Esophagus squamous epithelium (tissue), 5 donors: ENCODE measurements at regions not wholly inside any gene's neighbourhood (a gene's known extent, or its start where the extent isn't known, plus 50 kb on each side); places are given as distances from the start of the nearest gene placed in this dataset.

Source experiments
- DNase-seq: peaks from one replicate; lab custom pipeline; 2025; lab: John Stamatoyannopoulos, UW
- H3K27ac ChIP-seq, 4 donors: fragments of 200-600 bp; sonication (generic); one replicate each; pipeline ENCODE4 v1.5.1; 2016 to 2019; ENCODE audit warnings: mild to moderate bottlenecking in 1 of 4
- H3K27me3 ChIP-seq, 4 donors: fragments of 200-600 bp; sonication (generic); 1 replicate in 3 of 4; 2 replicates in 1 of 4; pipeline versions ENCODE4 v1.5.1 to v1.6.0; 2017 to 2021; ENCODE audit warnings: antibody characterized with exemption in 1 of 4
- H3K36me3 ChIP-seq, 3 donors: fragments of 200-600 bp; sonication (generic); one replicate each; pipeline ENCODE4 v1.5.1; 2016 to 2019
- H3K4me1 ChIP-seq, 3 donors: fragments of 200-600 bp; sonication (generic); one replicate each; pipeline ENCODE4 v1.5.1; 2017 to 2019
- H3K4me3 ChIP-seq, 4 donors: fragments of 200-600 bp; sonication (generic); 1 replicate in 3 of 4; 2 replicates in 1 of 4; pipeline ENCODE4 v1.5.1; 2016 to 2019; ENCODE audit warnings: mild to moderate bottlenecking in 2 of 4, moderate library complexity in 1 of 4
- H3K9me3 ChIP-seq, 3 donors: fragments of 200-600 bp; sonication (generic); one replicate each; pipeline ENCODE4 v1.5.1; 2016 to 2019
- POLR2A ChIP-seq, 4 donors: fragments of 450-650 bp; IDR thresholded peaks; one replicate each; pipeline ENCODE4 v1.6.1; 2017; ENCODE audit warnings: antibody characterized with exemption in 4 of 4, mild to moderate bottlenecking in 4 of 4, moderate library complexity in 3 of 4
- WGBS, 2 donors: methylation state at CpG; one replicate each; pipeline ENCODE4 v1.1.5; 2018; 5-methylcytosine and 5-hydroxymethylcytosine counted together
- intact Hi-C: fragments of 100-400 bp; cut with DNase I; formaldehyde crosslinking; loops from one replicate; pipeline ENCODE4 v1.15.0; 2022
- TF ChIP-seq, protein P1 (sequence below), 6 experiments: fragments of 450-650 bp in 4 of 6; fragments of 200-600 bp in 2 of 6; sonication (generic) in 2 of 6; IDR thresholded peaks; one replicate each; pipeline ENCODE4 v1.5.1; 2016 to 2019; ENCODE audit warnings: antibody characterized with exemption in 6 of 6, mild to moderate bottlenecking in 4 of 6, moderate library complexity in 4 of 6
- donor health status: DM: yes; HTN: yes; CAD: no.

DNA sequence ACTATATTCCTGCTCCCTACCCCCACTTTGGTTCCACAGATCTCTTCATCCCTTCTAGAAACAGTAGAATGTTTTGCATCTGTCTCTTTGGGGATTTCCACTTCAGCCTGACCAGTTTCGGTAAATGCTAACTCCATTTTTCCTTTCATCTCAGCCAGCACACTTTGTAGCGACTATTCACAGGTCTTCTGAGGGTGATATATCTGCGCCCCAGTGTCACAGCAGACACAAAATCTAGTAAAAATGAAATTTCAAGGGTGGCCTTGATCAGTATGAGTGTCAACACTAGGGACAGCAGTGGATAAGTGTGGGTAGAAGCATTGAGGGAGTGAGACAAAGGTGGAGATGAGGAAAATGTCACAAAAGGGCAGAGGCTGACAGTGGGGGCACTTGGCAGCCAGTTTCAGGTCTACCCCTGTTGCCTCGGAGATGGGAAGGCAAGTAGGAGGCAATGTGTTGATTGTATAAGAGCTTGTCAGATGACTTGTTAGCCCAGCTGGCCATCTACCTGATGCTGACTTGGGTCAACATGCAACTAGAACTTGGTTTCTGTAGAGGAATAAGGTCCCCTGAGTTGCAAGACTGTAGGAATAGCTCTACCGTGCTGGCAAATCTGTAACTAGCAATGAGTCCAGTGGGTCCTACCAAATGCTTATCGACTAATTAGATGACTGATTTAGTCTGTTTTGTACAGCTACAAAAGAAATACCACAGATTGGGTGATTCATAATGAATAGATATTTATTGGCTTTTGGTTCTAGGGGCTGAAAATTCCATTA is 60.7 kb downstream of the CXCR4 start:
- Histone ChIP-seq H3K36me3 (no peaks in the 10 kb centered on the region), H3K27ac (peak overlapping the region in 1 of 4 donors; percentile 42), H3K4me3 (no peak overlapping the region), H3K4me1 (no peaks in the 10 kb centered on the region), H3K27me3 (no peaks in the 10 kb centered on the region), H3K9me3 (no peaks in the 10 kb centered on the region)
- TF ChIP-seq POLR2A (IDR thresholded peaks at IDR 0.05), result no peak
- TF ChIP-seq, protein P1, sequence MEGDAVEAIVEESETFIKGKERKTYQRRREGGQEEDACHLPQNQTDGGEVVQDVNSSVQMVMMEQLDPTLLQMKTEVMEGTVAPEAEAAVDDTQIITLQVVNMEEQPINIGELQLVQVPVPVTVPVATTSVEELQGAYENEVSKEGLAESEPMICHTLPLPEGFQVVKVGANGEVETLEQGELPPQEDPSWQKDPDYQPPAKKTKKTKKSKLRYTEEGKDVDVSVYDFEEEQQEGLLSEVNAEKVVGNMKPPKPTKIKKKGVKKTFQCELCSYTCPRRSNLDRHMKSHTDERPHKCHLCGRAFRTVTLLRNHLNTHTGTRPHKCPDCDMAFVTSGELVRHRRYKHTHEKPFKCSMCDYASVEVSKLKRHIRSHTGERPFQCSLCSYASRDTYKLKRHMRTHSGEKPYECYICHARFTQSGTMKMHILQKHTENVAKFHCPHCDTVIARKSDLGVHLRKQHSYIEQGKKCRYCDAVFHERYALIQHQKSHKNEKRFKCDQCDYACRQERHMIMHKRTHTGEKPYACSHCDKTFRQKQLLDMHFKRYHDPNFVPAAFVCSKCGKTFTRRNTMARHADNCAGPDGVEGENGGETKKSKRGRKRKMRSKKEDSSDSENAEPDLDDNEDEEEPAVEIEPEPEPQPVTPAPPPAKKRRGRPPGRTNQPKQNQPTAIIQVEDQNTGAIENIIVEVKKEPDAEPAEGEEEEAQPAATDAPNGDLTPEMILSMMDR (IDR thresholded peaks at IDR 0.05), result no peak
- intact Hi-C loops, result no loop called here
- DNase-seq, result no peak
- WGBS, 2 donors, result 68 to 84% methylated on average over 6 of the region's 6 CpGs

DNA sequence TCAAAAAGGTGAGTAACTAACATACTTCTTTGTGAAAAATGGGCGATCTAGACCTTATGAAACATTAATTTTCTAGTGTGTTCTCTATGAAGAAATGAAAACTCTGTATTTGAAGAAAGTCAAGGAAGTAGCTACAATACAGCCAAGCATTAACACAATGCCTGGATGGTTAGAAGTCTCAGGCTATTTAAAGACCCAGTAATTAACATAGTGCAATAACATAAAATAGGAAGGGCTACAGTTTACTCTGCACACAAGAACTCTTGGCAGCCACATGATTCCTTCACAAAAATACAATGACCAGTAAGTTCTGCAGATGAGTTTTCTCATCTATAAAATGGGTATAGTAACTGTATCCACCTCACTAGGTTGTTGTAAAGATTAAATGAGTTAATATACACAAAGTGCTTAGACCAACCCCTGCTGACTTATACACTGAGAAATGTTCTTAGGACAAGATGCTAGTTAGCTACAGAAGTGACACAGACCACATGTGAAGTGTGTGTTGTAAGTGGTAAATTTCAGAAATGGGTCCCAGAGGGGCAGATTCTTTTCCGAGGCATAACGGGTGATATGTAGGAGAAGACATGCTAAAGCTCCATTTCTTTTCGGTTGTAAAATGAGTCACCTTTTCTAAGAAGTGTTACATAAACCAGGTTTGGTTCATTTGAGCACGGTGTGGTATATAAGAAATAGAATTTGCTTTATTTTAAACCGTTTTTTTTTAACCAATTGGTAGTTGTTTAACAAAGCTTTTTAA is 61.8 kb downstream of the CXCR4 start:
- 61 to 71% methylated on average over 6 of the region's 6 CpGs for WGBS, 2 donors
- intact Hi-C loops, result no loop called here
- no peak for DNase-seq
- H3K36me3 ChIP-seq, result no peaks in the 10 kb centered on the region
- no peaks in the 10 kb centered on the region for H3K27me3 ChIP-seq
- H3K9me3 ChIP-seq, result no peaks in the 10 kb centered on the region
- H3K27ac ChIP-seq, result no peak overlapping the region
- H3K4me3 ChIP-seq, result no peak overlapping the region
- no peaks in the 10 kb centered on the region for H3K4me1 ChIP-seq
- TF ChIP-seq, protein P1 (IDR thresholded peaks at IDR 0.05), result no peak
- TF ChIP-seq POLR2A (IDR thresholded peaks at IDR 0.05), result no peak

DNA sequence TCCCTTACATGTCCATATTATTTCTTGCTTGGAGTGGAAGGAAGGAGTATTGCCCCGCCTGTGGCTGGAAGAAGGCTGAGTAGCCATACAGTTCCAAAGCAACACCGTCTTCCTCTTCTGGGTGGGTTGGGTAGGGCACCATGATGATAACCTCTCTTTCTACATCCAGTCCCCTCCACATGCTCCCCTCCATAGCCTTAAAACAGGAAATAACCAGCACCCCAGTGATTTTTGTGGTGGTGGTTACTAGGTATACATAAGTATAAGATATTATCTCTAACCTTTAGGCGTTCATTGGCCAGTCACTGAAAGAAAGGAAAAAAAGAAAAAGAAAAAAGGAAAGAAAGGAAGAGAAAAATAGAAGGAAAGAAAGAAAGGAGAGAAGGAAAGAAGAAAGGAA is 63.1 kb downstream of the CXCR4 start:
- WGBS, 2 donors, result 89 to 100% methylated on average over 3 of the region's 3 CpGs
- no peak for DNase-seq
- H3K27ac ChIP-seq, result no peak overlapping the region
- H3K36me3 ChIP-seq, result no peaks in the 10 kb centered on the region
- H3K4me3 ChIP-seq, result no peak overlapping the region
- no peaks in the 10 kb centered on the region for H3K27me3 ChIP-seq
- intact Hi-C loops, result no loop called here
- H3K4me1 ChIP-seq, result no peaks in the 10 kb centered on the region
- H3K9me3 ChIP-seq, result no peaks in the 10 kb centered on the region
- no peak for TF ChIP-seq POLR2A (IDR thresholded peaks at IDR 0.05)
- TF ChIP-seq, protein P1 (IDR thresholded peaks at IDR 0.05), result no peak

DNA sequence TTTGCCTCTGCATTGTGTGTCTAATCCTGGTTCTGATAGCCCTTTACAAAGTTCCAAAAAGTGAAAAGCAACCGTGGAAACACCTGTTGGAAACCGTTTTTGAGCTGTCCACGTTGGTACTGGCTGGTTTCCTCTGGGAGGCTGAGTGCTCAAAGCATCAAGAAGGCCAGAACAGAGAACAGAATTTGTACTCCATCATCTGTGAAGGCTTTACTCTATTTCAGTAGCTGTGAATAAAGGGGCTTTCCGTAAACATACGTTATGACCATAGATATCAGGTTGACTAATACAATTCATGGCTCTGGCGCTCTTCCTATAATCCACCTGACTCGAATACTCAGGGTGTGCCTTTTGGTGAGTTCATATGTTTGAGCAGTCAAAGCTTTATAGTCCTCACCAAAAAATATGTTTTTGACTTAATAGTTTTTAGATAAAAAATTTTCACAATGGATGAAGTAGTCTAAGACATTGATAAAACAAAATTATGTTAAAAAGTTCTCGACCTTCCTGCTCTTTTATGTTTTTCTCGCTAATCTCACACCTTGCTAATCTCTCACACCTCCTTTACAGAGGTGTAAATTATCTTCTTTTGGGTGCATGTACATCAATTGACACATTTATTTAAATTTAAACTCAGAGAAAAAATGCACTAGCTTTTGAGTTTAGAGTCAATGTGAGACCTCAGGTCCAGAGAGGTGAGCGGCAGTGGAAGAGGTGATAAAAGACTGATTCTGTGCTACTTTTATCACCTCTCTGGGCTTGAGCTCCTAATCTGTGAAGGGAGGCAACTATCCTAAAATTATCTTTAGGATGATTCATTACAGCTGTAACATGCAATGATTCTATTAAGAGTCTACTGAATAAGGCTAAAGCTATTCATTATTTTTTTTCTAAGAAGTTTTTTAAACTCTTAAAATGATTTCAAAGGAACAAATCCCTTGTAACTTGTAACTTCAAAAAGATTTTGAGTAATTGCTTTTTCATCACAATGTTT is 65.3 kb downstream of the CXCR4 start:
- no peak for DNase-seq
- intact Hi-C loops, result no loop called here
- Histone ChIP-seq H3K4me3 (no peak overlapping the region), H3K36me3 (no peaks in the 10 kb centered on the region), H3K4me1 (no peaks in the 10 kb centered on the region), H3K9me3 (no peaks in the 10 kb centered on the region), H3K27ac (no peak overlapping the region), H3K27me3 (no peaks in the 10 kb centered on the region)
- WGBS, 2 donors, result 54 to 68% methylated on average over 10 of the region's 10 CpGs
- TF ChIP-seq, protein P1 (IDR thresholded peaks at IDR 0.05), result no peak
- TF ChIP-seq POLR2A (IDR thresholded peaks at IDR 0.05), result no peak
